ENCODE measurements at regions not wholly inside any gene's neighbourhood (a gene's known extent, or its start where the extent isn't known, plus 50 kb on each side); places are given as distances from the start of the nearest gene placed in this dataset.

DNA sequence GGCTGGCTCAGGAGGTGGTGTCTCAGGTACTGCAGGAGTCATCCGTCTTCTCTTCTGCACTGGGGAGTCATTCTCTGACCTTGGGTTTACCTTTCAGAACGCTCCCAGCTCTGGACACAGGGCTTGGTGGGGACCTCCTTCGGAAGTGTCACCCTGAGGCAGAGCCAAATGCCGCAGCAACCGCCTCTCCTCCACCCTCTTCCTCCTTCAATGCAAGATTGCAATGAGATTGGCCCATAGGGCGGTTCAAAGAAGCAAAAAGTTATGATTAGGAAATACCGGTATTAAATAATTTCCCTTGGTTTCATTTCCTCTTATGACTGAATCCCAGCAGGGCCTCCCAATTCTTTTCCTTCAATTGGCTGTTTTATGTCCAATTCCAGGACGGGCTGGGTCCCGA is 178.8 kb downstream of the ACKR3 start:
- no peak for DNase-seq

DNA sequence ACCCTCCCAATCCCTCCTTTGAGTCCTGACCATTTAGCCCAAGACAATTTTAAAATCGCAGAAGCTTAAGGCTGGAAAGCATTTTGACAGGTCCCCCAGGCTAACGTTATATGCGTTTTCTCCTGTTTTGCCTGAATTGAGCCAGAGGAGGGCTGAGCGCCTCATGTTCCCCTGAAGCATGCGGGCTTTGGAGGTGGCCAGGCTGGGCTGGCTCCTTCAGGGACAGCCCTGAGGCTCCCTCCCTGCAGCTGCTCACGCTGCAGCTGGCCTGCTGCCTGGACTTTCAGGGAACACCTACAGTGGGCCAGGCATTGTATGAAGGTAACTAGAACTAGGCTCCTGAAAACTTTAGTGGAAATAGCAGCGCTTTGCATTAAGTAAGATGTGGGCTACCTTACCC is 179.2 kb downstream of the ACKR3 start:
- DNase-seq: no peak

DNA sequence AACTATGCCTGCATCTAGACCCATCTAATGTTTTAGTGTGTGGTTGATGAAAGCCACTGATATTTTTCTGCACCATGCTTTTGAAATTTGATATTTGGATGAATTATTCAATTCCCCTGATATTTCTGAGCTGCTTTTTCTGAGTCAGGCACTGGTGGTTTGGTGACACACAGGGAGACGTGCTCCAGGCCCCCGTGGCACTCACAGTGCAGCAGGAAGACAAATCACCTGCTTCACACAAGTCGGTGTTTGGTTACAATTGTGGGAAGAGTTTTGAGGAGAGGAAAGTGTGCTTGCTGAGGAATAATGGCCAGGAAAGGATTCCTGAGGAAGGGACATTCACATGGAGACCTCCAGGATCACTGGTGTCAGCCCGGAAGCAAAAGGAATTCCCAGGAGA is 179.7 kb downstream of the ACKR3 start:
- DNase-seq: no peak

DNA sequence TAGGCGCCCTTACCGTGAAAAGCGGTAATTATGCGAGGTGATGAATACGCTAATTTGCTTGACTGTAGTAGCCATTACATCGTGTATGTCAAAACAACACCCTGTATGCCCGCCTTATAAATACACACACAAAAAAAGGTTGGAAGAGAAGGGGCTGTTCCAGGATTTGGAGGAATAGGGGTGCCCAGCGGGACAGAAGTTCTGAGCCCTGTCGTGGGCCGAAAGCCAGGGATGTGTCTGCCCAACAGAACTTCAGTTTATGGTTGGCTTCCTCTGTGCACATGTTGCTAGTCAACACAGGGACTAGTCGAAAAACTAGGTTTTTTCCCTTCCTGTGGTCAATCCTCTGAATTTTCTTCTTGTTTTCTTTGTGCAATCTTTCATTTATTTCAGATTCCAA is 182.5 kb downstream of the ACKR3 start:
- DNase-seq: no peak

DNA sequence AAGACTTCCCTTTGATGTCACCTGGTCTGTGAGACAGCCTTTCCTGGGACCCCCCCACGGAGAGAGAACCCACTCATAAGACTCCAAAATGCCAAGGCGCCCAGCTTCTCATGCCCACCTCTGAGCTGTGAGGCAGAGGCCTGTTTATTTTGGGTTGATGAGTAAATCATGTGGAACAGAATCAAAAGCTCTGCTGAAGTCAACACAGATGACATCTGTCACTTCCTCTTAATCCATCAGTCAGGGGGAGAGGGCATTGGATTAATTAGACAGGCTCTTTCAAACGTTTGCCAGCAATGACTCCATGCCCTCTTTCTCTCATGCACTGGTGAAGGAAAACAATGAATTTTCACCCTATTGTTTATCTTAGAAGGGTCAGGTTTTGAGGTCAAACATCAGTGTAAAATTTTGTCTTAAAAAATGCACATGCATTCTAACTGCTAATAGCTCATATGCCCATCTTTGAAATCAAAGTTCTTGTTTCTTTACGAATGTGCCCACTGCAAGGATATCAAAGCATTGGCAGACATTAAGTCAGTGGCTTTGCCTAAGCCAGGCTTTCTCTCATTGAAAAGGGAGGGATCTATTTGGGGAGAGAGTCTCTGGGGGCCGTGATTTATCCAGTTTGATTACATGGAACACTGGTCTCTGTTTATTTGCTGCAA is 184.1 kb downstream of the ACKR3 start:
- DNase-seq: no peak

DNA sequence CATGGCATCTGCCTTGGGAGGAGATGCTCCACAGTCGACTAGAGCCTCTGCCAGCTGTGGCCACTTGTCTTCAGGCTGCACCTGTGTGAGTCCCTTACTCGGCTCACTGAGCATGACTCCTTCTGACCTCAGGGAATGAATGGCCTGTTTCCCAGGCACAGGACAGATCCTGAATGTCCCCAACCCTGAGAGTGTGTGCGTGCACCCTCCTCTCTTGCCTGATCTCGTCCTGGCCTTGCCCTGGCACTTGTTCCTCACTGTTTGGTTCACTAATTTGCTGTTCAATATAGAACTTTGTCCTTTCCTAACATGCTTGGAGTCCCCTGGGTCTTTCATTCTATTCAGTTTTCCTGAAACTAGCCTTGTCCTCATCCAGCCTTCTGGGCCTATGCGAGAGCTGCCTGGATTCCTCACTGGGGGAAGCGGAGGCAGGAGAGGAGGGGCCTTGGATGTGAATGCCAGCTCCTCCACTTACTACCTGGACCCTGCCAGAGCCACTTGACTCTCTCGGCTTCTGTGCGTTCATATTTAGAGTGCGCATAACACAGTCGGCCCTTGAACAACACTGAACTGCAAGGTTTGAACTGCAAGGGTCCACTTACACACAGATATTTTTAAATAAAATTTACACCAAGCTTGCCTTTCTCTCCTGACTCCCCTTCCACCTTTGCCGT is 184.8 kb downstream of the ACKR3 start:
- DNase-seq: no peak

DNA sequence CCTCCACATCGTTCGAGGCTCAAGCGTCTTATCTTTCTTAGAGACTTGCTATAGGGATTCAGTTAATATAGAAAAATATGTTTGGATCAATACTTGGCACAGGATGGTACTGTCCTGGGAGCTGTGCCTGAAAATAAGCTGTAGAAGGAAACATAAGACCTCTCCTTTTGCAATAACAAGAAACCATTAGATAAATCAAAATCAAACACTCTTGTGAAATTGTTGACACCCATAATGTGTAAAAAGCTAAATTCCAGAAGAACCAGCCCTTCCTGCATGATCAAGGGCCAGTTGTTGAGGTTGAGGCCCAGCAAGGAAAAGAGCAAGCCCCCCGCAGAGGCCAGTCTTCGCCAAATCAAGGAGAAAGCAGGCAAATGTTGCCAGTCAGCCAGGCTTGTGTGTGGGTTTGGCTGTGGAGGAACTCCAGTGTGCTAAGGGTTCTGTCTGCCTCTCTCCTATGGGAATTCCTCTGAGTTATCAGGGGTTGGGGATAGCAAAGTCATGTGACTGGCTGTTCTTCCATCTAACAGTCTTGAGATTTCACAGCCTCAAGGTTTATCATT is 185.7 kb downstream of the ACKR3 start:
- DNase-seq: no peak

DNA sequence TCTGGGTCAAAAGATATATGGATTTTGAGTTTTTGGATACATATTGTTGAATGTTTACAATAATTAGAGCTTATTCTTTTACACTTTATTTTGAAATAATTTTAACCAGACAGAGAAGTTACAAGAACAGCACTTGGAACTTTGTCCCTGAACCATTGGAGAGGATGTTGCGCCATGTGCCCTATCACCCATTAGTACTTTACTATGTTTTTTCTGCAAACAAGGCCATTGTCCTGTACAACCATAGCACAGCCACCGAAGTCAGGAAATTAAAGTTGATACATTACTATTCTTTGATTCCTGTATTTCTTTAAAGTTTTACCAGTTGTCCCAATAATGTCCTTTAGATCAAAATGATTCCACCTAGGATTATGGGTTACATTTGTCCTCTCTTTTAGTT is 188.8 kb downstream of the ACKR3 start:
- no peak for DNase-seq

DNA sequence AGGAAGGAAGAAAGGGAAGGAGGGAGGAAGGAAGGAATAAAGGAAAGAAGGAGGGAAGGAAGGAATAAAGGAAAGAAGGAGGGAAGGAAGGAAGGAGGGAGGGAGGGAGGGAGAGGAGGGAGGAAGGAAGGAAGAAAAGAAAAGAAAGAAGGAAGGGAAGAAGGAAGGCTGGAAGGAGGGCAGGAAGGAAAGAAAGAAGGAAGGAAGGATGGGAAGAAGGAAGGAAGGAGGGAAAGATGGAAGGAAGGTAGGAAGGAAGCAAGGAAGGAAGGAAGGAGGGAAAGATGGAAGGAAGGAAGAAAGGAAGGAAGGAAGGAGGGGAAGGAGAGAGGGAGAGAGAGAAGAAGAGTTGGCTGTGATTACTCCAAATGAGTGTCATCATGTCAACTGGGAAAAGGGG is 190.6 kb downstream of the ACKR3 start:
- DNase-seq: no peak

DNA sequence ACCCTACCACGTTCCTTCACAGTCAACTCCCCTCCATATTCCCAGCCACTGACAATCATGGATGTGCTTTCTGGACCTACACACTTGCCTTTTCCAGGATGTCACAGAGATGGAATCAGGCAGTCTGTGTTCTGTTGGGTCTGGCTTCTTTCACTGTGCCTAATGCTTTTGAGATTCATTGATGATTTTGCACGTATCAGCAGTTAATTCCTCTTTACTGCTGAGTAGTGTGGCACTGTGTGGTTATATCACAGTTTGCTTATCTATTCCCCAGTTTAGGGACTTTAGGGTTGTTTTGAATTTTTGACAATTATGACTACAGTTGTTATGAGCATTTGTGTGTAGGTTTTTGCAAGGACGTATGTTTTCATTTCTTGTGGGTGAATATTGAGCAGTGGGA is 191.7 kb downstream of the ACKR3 start:
- DNase-seq: no peak

DNA sequence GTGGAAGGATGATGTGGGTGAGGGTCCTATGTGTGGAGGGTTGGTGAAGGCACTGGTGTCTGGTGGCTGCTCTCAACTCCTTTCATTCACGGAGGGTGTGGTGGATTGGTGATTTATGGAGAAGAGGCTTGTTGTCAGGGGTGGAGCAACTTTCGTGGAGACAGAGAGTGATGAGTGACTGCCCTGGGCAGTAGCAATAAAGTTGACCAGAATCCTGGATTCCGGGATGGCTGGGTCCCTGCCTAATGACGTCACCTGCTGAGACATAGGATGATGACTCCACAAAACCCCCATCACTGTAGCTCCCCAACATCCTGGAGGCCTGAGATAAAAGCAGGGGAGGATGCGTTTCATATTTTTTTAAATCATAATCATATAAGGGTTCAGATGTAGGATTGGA is 193.0 kb downstream of the ACKR3 start:
- no peak for DNase-seq

DNA sequence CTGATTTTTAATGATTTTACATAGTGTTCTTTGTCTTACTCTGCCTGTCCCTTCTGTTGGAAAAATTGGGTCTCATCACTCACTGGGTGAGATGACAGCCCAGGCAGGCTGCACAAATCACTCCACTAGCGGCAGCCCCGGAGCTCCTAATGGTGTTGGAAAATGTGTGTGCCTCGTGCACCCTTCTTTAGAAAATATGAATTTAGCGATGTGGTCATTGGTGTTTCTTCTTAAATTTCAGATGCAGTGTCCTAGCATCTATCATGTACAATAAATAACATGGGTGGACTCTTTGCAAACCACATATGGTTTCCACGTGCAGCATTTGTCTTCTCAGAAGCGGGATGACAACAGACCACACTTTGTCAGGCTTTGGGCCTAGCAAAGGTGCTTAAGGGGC is 194.2 kb downstream of the ACKR3 start:
- no peak for DNase-seq

DNA sequence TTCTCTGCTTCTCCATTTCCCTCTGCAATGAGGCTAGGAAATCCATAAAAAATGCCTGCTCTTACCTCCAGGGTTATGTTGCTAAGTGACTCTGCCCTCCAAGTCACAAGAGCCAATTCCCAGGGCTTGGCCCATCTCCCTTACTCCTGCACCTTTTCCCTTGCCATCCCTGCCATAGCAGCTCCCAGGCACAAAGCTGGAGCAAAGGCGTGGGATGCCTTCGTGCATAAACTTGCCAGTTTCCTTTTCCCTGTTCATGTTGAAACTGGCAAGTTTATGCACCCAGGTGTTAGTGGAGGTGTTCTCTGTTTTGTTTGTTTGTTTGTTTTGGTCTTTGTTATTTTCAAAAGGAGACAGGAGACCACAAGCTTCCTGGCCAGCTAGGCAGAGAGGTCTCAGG is 195.1 kb downstream of the ACKR3 start:
- DNase-seq: no peak

DNA sequence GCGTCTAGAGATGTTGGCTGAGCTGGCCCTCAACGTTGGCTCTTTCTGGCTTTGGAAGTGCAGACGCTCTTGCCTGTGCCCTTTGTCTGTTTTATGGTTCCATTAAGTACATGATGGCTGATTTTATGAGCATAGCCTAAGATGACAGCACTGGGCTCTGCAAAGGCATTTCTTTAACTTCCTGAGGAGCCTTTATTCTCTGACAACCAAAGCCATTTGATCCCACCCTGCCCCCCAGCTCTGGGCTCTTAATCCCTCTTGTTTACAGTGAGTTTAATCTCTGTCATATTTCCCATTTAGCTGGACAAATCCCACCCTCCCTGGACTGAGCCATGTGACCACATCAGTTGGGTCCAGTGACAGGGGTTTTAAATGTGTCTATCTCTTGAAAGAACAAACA is 195.9 kb downstream of the ACKR3 start:
- DNase-seq: no peak

DNA sequence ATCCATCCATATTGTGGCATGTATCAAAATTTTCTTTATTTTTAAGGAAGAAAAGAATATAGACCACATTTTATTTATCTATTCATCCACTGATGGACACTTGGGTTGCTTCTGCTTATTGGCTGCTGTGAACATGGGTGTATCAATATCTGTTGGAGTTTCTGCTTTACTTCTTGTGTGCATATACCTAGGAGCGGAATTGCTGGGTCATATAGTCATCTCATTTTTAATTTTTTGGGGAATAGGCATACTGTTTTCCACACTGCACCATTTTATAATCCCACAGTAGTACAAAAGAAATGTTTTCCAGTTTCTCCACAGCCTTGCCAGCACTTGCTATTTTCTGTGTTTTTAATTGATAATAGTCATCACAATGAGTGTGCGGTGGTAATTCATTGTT is 197.2 kb downstream of the ACKR3 start:
- DNase-seq: no peak

DNA sequence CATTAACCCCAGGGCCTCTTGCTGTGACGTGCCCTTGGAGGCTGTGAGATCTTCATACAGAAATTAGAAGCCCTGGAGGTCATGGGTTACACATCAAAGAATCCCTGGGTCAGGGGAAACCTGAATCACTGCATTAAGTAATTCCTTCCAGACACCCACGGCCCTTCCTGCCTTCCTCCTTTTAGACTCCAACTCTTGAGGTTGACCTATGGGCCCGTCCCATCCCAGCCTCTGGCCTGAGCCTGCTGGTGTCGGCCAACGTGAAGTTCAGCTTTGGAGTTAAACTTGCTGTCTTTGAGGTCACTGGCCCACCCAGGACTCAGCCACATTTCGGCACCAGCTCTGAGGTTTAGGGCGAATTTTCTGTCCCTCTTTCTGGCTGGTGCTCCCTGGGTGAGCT is 198.3 kb downstream of the ACKR3 start:
- no peak for DNase-seq

DNA sequence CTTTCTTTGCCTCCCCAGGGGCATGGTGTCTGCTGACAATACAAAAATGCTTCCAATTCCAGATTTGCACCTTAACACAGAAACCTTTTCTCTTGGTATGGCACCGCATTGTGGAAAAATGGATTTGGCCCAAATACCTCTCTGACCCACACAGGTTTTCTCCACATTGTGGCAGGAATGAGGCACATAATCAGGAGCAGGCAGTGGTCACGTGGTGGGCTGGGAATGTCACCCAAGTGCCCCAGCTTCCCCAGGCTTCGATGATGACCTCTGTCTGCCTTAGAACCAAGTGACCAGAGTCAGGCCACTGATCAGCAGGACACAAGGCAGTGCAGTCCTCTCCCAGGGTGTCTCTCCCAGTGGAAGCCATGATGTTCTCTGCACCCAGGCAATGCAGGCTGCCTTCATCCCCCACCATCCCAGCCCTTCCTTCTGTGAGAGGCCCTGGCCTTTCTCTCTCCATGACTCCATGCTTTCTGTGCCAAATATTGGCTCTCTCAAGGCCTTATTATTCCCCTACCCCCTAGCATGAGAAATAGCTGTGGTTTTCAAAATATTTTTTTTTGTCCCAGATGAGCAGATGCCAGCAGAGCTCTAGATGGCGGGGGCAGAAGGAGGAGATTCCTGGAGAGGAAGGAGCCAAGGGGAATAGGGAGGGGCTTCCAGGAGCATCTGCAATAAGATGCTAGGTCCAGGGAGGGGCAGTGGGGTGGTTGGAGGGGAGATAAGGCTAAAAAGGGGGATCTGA is 198.9 kb downstream of the ACKR3 start:
- no peak for DNase-seq

DNA sequence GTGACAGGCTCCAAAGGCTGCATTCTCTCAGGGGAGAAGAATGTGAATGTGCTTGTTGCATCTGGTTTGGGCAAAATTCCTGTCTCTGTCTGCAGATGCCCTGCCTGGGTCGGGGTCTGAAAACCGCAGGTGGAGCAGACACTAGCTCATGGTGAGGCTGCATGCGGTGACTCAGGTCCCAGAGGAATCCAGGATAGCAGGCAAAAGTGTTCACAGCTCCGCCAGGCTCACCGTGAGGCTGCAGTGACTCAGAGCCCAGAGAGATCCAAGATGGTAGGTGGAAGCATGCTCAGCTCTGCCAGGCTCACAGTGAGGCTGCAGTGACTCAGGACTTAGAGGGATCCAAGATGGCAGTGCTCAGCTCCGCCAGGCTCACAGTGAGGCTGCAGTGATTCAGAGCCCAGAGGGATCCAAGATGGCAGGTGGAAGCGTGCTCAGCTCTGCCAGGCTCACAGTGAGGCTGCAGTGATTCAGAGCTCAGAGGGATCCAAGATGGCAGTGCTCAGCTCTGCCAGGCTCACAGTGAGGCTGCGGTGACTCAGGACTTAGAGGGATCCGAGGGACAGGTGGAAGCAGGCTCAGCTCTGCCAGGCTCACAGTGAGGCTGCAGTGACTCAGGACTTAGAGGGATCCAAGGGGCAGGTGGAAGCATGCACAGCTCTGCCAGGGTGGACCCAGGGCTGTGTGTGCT is 200.5 kb downstream of the ACKR3 start:
- DNase-seq: no peak

DNA sequence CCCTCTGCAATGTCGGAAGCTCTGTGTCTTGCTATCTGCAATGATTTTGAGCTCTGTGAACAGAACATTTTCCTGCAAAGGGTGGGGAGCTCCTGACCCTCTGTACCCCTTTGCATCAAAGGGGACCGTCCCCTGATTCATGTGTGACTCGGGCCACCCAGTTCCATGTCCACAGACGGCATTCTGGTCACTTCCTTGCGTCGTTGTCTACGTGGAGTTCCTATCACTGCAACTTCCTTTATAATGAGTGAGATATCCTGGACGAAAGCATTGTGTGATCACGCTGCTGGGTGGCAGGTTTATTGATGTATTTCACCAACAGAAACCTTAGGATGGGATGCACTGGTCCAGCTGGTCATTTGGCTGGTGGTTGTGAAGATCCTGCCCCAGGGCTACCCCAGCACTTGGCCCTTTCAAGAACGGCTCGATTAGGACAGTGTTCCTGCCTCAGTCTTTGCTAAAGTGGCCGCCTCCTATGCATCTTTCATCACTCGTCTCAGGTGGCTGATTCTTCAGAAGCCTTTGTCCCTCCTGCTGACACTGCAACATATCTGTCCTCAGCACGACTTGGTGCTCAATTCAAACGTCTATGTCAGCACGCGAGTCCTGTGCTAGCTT is 202.7 kb downstream of the ACKR3 start:
- no peak for DNase-seq

DNA sequence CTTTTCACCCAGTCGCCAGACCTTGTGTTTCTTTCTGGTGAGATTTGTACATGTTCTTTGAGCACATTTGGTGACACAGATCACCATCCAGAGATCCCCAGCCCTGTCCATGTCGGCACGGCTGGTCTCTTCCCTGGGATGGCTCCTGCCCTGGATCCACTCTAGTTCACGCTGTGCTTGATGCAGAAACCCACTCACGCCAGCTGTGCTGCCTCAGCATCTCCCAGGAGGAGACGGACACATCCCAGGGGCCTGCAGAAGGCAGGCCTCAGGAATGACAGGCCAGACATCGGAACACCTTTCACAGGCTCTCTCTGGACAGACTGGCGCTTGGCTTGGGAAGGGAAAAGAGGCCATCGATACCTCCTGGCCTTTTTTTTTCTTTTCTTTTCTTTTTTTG is 203.6 kb downstream of the ACKR3 start:
- no peak for DNase-seq

DNA sequence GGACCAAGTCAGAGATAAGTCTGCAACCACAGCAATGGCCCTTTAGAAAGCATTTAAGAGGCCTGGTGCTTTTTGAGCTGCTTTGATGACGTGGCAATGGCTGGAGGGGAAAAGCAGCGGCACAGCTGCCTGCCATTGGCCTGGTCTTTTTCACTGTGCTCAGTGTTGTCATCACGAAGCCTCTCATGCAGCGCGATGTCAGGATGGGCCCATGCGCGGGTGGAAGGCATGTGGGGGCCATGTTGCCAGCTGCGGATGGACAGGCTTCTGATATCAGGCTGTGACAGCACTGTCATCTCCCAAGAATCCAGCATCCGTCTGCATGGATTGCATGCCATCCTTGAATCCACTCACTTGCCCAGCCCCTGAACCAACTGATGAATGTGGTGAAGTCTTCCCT is 204.5 kb downstream of the ACKR3 start:
- no peak for DNase-seq

DNA sequence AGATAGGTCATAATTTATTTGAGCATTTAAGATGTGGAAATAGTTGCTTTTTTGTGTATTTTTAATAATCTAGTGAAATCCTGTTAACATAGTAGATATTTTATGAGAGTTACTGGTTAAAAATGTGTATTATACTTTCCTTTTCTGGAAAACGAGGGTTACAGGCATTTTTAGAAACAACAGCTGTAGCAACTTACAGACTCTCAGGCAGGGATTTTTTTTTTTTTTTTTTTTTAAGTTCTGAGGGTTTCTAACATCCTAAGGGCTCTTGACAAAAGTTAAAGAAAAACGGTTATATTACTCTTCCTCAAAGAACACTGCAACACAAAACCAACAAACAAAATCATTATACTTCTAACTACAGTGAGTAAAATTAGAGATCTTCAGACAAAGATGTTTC is 205.9 kb downstream of the ACKR3 start:
- DNase-seq: no peak

DNA sequence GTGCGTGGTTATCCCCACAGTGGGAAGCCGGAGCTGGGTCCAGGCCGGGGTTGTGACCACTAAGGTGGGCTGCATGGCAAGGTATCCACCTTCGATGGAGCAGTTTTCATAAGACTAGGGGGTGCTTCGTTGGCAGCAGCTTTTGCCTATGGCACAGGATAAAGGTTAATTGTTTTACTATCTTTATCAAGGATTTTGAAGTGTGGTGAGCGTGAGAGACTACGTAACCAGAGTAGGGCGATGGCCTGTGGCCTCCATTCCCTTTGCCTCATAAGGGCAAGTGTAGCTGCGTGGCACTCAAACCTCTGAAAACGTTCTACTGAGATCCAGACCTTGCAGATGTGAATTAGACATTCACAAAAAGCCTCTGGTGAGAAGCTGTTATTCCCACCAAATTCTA is 206.6 kb downstream of the ACKR3 start:
- no peak for DNase-seq

All from NCI-H1105 treated with DMSO at 0.1 percent for 48 hours (cell line).